ENCODE measurements at regions not wholly inside any gene's neighbourhood (a gene's known extent, or its start where the extent isn't known, plus 50 kb on each side); places are given as distances from the start of the nearest gene placed in this dataset.

- no peak overlapping the region for H2BK5ac ChIP-seq (ENCODE audit: low read depth, low read length, poor library complexity, severe bottlenecking)
- no peak for TF ChIP-seq RAD21 (IDR thresholded peaks at IDR 0.05; ENCODE audit: low read length)
- TF ChIP-seq BHLHE40 (IDR thresholded peaks at IDR 0.05; ENCODE audit: low read depth, low read length) = no peak
- TF ChIP-seq CTCF (conservative IDR thresholded peaks at IDR 0.05; ENCODE audit: low read depth, low read length) = no peak
- no peak for TF ChIP-seq FOS (IDR thresholded peaks at IDR 0.05; ENCODE audit: low read depth, low read length)
- TF ChIP-seq MXI1 (IDR thresholded peaks at IDR 0.05; ENCODE audit: borderline replicate concordance, low read depth, low read length) = no peak
- no peak for TF ChIP-seq CEBPB (IDR thresholded peaks at IDR 0.05; ENCODE audit: low read depth, low read length)
- intact Hi-C loops (cut with micrococcal nuclease) = no loop called here
- no peak overlapping the region for H2AK9ac ChIP-seq (replicated peaks; ENCODE audit: low read depth, low read length, poor library complexity)
- no peaks in the 10 kb centered on the region for H4K20me1 ChIP-seq (ENCODE audit: insufficient read depth, low read length)
- in situ Hi-C loops (cut with MboI; ENCODE audit: low sequenced_read_pairs) = no loop called here
- H2AFZ ChIP-seq (replicated peaks; ENCODE audit: low read length, poor library complexity) = no peak overlapping the region
- H3K4ac ChIP-seq (ENCODE audit: low read depth, low read length) = no peak overlapping the region
- H3K23ac ChIP-seq (ENCODE audit: low read depth, low read length) = no peak overlapping the region
- H2BK20ac ChIP-seq (ENCODE audit: low read depth, low read length) = no peak overlapping the region
- ATAC-seq (ENCODE audit: low read depth) (no peak), DNase-seq (no peak)
- no peak overlapping the region for H2BK15ac ChIP-seq (ENCODE audit: low read depth, low read length)
- no peaks in the 10 kb centered on the region for H3K27me3 ChIP-seq (ENCODE audit: control insufficient read depth, insufficient read depth, low read length)
- peaks cover 20% of the 10 kb centered on the region for H3K9me3 ChIP-seq (ENCODE audit: control insufficient read depth, insufficient read depth, low read length)
- H3K4me1 ChIP-seq (ENCODE audit: control insufficient read depth, insufficient read depth, low read length) = no peaks in the 10 kb centered on the region
- no peak overlapping the region for H3K4me3 ChIP-seq (ENCODE audit: insufficient read depth, low read depth, low read length)
- no peak overlapping the region for H3K4me2 ChIP-seq (ENCODE audit: low read depth, low read length)
- no TSS peak for BruUV-seq (replicated peaks)
- no peaks in the 10 kb centered on the region for H3K9me1 ChIP-seq (ENCODE audit: insufficient read depth, low read length)
- dilution Hi-C loops (cut with HindIII; ENCODE audit: low sequenced_read_pairs, unreplicated experiment) = no loop called here
- H2BK120ac ChIP-seq (ENCODE audit: low read depth, low read length) = no peak overlapping the region
- H4K91ac ChIP-seq (ENCODE audit: insufficient read depth, low read depth, low read length) = no peak overlapping the region
- no peak overlapping the region for H3K27ac ChIP-seq (ENCODE audit: insufficient read depth, low read length)
- no peak overlapping the region for H3K14ac ChIP-seq (replicated peaks; ENCODE audit: low read depth, low read length)
- H4K5ac ChIP-seq (ENCODE audit: low read depth, low read length) = no peak overlapping the region
- H3K18ac ChIP-seq (ENCODE audit: low read depth, low read length) = no peak overlapping the region
- H3K56ac ChIP-seq (ENCODE audit: extremely low read depth, insufficient read depth, low read length) = no peak overlapping the region
- no peak overlapping the region for H4K8ac ChIP-seq (ENCODE audit: low read depth in 2 of 2, low read length in 2 of 2)
- ChIA-PET POLR2A (ENCODE audit: unreplicated experiment) (no interaction called here), CTCF (no interaction called here)
- H2AK5ac ChIP-seq (ENCODE audit: low read depth, low read length) = no peak overlapping the region
- H3K36me3 ChIP-seq (ENCODE audit: control insufficient read depth, insufficient read depth, low read length) = no peaks in the 10 kb centered on the region
- H3K9ac ChIP-seq (ENCODE audit: low read depth, low read length) = no peak overlapping the region
- no peaks in the 10 kb centered on the region for H3K79me1 ChIP-seq (ENCODE audit: low read depth in 1 of 2, low read length in 2 of 2)
- WGBS, 2 experiments (ENCODE audit: extremely low coverage in 2 of 2, insufficient read length in 1 of 2) = no CpG with 5 or more reads among the region's 11 CpGs
Measured at GRCh38 chr20:60349418-60349817, 391.2 kb downstream of the CDH26 start.
